HL-60 (cell line): ENCODE measurements at regions not wholly inside any gene's neighbourhood (a gene's known extent, or its start where the extent isn't known, plus 50 kb on each side); places are given as distances from the start of the nearest gene placed in this dataset.

Experiments
- DNase-seq, 2 experiments: peaks; one replicate each; pipeline ENCODE4 v3.0.0-alpha.2; 2010 to 2020; ENCODE audit warnings: low read depth in 1 of 2, low spot score in 1 of 2
- H3K27ac ChIP-seq: fragments of 250-450 bp; sonication (Bioruptor Pico); replicated peaks from 2 replicates; pipeline ENCODE4 v1.5.1; 2020; ENCODE audit warnings: mild to moderate bottlenecking, moderate library complexity
- H3K27me3 ChIP-seq: fragments of 250-450 bp; sonication (Bioruptor Pico); 2 replicates; pipeline ENCODE4 v1.5.1; 2021; ENCODE audit warnings: mild to moderate bottlenecking, moderate library complexity; ENCODE audit not compliant: insufficient read depth, poor library complexity, severe bottlenecking
- H3K4me3 ChIP-seq: replicated peaks from 2 replicates; pipeline ENCODE4 v1.5.1; 2011; ENCODE audit warnings: mild to moderate bottlenecking, control low read depth, low read length; ENCODE audit not compliant: insufficient read depth
- CTCF ChIP-seq: IDR thresholded peaks from one replicate; pipeline ENCODE4 v1.5.1; 2011; ENCODE audit warnings: low read length, control low read depth, inconsistent platforms; ENCODE audit not compliant: insufficient read depth
- GABPA ChIP-seq: IDR thresholded peaks from 2 replicates; pipeline ENCODE4 v1.6.1; 2012; ENCODE audit warnings: low read depth
- POLR2AphosphoS5 ChIP-seq: IDR thresholded peaks from 2 replicates; pipeline ENCODE4 v1.6.1; 2012; ENCODE audit warnings: low read depth
- SPI1 ChIP-seq: IDR thresholded peaks from 2 replicates; pipeline ENCODE4 v1.6.1; 2012; ENCODE audit warnings: low read depth, mild to moderate bottlenecking, borderline replicate concordance
- TF ChIP-seq, protein P1 (sequence below): IDR thresholded peaks from 2 replicates; pipeline ENCODE4 v1.6.1; 2012; ENCODE audit warnings: low read depth; ENCODE audit not compliant: insufficient replicate concordance

GRCh38 chr4:3582091-3582475, 49.9 kb upstream of the LRPAP1 start:
- Histone ChIP-seq H3K27ac (no peak overlapping the region), H3K4me3 (no peak overlapping the region), H3K27me3 (no peaks in the 10 kb centered on the region)
- no peak for TF ChIP-seq SPI1
- TF ChIP-seq, protein P1, sequence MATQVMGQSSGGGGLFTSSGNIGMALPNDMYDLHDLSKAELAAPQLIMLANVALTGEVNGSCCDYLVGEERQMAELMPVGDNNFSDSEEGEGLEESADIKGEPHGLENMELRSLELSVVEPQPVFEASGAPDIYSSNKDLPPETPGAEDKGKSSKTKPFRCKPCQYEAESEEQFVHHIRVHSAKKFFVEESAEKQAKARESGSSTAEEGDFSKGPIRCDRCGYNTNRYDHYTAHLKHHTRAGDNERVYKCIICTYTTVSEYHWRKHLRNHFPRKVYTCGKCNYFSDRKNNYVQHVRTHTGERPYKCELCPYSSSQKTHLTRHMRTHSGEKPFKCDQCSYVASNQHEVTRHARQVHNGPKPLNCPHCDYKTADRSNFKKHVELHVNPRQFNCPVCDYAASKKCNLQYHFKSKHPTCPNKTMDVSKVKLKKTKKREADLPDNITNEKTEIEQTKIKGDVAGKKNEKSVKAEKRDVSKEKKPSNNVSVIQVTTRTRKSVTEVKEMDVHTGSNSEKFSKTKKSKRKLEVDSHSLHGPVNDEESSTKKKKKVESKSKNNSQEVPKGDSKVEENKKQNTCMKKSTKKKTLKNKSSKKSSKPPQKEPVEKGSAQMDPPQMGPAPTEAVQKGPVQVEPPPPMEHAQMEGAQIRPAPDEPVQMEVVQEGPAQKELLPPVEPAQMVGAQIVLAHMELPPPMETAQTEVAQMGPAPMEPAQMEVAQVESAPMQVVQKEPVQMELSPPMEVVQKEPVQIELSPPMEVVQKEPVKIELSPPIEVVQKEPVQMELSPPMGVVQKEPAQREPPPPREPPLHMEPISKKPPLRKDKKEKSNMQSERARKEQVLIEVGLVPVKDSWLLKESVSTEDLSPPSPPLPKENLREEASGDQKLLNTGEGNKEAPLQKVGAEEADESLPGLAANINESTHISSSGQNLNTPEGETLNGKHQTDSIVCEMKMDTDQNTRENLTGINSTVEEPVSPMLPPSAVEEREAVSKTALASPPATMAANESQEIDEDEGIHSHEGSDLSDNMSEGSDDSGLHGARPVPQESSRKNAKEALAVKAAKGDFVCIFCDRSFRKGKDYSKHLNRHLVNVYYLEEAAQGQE: no peak
- TF ChIP-seq GABPA: no peak
- TF ChIP-seq CTCF: no peak
- TF ChIP-seq POLR2AphosphoS5: no peak
- DNase-seq: no peak
